8988T (cell line): ENCODE measurements at regions not wholly inside any gene's neighbourhood (a gene's known extent, or its start where the extent isn't known, plus 50 kb on each side); places are given as distances from the start of the nearest gene placed in this dataset.
"Not testable (repeated sequence)": the region's sequence is repeated elsewhere in the genome, so short reads cannot be mapped to it uniquely, and the experiment has no call there.

Experiments
- DNase-seq: peaks from one replicate; pipeline ENCODE4 v3.0.0; 2011

DNA sequence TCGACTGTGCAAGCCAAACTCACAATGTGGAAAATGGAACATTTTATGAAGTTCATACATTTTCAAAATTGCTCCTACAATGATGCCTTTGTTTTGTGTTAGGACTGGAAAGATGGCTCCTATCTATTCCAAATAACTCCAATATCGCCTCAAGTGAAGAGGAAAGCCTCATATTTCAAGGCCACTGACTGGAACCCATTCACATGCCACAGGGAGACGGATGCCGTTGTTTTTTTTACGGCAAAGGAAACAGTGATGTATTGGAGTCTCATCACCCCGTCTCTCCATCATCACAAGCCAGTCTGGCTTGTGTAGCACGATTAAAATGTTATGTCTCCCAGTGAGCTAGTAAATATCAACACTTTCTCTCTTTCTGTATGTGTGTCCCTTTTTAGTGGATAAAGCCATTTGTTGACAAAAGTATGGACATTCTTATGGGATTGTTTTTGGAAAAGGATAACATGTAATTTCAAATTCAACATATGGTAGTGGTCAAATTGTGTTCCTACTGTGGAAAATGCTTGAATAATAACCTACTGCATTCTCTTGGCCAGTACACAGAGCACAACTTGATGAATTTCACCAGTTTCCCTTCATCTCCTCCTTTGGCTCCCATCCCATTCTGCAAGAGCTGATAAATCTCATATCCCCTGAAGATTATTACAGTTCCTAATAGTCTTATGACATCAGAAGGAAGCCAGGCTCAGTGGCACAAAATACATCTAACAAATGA lies 109.5 kb upstream of the PITRM1 start:
- DNase-seq: no peak

DNA sequence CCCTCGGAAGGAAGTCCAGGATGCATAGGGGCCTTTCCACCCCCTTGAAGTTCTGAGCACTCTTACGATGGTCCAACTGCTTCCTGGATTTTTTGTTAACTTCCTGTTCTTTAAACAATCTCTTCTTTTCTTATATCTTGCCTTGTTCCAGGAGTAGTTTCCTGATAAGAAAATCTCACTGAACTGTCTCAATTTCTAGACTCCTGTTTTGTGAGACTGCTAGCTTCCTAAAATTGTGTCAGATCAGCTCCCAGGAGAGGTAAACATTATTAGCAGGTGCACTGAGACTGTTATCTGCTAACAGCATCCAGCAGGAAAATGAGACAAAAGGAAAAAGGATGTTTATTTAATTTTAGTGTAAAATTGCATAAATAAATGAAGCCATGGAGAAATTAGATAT lies 106.2 kb upstream of the PITRM1 start:
- no peak for DNase-seq

DNA sequence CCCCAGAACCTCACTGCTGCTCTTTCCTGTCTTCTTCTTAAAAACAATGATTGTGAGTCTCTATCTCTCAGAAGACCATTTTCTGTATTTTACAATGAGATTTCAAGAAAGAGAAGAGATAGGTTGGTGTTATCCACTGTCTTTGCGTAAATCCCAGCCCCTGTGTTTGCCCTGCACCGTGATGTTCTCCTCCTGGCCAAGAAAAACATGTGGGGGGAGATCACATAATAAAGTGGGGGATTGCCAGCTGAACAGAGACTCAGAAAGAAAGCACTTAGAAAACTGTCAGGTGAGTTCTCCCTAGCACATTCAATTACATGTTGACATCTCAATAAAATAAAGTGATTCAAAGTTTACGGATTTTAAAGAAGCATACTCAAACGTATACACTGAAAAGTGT lies 105.0 kb upstream of the PITRM1 start:
- no peak for DNase-seq

DNA sequence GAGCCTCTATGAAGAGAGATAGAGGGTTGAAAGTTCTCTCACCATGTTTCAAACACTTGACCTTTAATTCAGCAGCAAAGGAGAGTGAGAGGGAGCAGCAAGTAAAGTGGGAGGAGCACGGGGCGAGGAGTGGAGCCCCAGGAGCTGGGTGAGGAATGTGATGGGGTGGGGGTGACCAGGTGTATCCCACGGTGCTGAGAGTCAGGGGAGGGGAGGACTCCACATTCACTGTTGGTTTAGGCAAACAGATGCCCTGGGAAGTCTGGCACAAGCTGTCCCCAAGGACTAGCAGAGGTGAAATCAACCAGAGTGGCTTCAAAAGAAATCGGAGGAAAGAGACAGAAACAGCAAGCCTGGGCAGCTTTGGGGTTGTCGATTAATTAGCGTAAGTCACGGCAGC lies 101.8 kb upstream of the PITRM1 start:
- no peak for DNase-seq

DNA sequence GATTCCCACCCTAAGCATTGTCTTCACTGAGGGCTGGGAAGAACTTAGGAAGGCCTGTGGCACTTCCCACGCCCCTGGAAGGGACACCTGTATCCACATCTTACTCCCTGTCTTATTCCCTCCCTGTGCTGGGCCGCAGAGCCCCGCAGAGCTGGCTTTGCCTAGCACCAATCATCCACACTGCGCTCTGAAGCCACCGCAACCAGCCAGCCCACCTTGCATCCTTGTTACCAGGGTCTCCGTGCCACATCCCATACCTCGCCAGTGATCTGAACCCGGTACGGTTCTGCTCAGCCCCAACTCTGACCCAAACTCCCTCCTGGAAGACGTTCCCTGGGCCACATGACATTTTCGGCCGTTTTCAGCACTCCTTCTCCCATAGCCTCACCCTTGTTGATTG lies 101.4 kb upstream of the PITRM1 start:
- no peak for DNase-seq

DNA sequence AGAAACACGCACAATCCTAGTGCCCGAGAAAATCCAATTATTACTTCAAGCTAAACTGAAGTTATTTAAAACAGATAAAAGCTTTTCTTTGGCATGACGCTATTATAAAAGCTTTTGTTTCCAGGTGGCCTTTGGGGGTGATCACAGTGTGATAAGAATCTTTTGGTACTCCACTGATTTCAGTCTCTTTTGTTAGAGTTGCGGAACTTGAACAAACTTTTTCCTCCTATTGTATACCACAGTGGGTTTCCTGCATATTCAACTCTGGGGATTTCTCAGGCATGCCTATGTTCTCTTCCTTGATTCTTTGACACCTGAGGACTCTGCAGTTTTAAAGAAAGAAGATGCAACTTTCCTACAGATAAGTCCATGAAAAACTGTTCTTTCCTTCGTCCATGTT lies 99.7 kb upstream of the PITRM1 start:
- no peak for DNase-seq

DNA sequence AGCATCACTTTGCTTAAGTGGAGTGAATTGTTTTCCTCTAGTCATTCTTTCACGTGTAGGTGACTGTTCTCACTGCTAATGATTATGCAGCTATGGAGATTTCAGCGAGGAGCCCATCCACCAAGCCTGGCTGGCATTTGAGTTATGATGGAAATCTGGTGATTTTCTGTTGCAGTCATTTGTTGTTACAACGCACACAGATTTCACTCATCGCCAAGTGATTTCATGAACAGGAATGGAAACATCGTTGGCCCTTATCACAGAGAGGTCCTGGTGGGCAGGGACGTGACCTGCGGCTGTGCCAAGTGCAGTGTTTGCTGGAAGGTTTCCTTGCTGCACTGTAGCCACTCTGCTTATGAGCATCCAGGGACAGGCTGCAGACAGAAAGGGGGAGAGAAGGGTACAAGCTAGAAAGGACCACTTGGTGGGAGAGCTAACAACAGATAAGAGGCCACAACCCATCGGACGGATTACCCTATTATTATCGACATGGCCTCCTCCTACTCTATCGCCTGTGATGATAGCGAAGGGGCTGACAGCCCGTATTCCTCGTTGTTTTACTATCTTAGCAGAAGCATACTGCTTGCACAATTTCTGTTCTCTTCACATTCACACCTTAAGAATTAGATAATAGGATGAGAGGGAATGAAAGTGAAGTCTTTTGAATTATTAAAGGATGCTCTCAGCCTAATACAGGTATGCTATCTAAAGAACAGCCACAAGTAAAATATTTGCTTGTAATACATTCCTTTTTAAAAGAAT lies 99.0 kb upstream of the PITRM1 start:
- no peak for DNase-seq

DNA sequence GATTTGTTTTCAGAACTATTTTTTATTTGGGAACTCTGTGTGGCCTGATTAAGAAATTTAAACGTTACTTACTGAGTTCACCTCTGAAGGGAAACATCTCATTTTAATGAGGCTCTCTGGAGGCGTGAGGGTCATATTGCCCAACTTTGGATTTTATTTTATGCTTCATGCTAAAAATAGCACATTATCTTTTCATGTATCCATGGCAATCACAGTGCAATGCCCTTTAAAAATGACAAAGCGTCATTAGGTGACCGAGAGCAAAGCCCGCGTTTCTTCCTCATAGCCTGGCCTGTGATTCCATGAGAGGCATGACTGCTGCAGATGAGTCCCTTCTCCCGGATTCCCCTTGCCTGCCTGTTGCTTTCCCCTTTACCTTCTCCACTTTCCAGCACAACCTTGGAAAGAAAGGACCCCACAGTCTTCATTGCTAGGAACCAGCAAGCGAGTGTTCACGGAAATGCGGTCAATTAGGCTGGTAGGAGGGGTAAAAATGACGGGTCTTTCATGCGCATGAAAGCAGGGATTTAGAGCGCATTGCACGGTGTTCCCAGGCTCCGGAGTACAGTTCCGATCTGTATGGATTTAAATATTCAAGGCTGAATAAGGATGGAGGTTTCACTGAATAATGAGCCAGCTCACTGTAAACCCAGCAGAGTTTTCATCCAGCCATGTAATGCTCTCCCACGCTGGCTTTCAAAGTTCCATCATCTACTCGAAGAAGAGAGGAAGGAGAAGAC lies 98.2 kb upstream of the PITRM1 start:
- DNase-seq: no peak

DNA sequence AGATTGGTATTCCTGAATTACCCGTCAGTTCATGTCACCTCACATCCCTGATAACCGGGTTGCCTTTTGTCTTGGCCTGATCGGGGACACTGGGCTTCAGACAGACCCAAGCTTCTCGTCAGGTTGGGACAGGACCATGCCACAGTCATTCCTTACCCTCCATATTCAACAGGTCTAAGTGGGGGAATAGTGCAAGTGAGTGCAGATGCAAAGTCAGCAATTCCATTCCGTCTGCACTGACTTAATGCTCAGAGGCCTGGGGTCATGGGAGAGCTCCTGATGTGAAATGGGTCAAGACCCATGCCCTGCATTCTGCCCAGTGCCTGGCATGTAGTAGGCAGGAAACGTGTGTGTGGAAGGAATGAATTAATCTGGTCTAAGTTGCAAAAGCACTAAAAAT lies 95.4 kb upstream of the PITRM1 start:
- DNase-seq: no peak

DNA sequence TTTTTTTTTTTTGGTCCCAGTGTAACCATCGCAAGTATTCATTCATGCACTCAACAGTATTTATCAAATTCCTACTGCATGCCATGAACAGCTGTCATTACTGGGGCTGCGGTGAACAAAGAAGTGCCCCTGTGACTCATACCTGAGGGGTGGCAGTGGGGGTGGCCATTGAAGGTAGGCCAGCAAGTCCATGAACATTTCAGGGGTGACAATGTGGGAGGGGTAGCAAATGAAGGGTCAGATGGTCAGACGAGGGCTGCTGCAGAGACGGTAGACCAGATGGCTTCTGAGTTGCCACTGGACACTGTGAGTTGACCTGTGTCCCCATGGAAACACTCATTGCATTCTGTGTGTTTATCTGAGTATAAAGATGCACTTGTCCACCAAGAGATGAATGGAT lies 92.5 kb upstream of the PITRM1 start:
- no peak for DNase-seq

DNA sequence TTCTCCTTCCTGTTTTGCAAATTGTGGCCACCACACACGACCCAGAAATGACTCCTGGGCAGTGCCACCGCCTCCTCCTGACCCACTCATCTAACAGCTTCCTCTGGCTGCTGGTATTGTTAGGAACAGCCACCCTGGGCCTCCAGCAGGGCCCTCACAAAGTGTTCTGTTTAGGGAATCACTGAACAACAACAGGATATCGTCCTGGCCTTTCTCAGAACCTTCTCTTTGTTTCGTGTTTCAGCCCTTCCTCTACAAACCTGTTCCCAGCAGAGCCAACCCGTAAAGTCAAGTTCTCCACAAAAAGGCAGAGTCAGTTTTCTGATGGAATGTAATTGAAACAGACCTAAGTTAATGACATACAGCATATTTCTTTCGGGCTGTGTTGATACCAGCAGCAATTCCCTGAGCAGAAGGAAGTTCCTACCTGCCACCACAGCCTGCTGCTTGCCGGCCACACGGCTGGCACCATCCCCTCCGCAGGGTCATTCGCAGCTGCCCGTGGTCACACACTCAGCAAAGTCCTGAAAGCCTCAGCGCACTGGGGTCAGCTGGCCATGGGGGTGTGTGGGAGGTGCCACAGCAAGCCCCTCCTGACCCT lies 91.7 kb upstream of the PITRM1 start:
- no peak for DNase-seq

DNA sequence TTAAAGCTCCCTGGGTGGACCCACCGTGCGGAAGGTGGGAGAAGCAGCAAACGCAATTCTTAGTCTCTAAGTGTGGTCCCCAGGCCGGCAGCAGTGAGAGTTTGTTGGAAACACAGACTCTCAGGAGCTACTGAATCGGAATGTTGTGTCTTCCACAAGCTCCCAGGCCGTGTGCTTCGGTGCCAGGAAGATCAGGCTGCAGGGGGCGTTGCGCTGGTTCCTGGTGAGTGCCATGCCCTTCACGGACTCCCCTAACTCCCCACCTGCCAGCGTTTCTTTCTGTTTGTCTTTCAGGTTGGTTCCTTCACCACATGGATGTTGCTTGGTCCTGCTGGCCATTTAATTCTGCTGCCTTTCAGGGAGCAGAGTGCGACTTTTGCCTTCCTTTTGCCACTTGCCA lies 91.2 kb upstream of the PITRM1 start:
- DNase-seq: no peak

DNA sequence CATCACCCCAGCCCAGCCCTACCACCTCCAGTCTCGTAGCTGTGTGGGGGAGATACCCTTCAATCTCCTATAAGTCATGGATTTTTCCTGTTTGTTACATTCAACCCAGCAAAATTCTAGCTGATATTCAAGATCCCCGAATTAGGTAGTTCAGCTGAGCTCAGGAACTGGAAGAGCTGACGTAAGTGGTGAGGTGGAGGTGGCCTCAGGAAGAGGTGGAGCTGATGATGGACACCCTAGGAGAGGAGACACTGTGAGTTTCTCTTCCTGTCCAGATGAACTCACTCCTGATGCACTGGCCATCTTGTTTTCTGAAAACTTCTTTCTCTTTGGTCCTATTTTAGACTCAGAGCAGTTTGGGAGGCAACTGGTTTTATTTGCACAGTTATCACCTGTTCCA lies 90.5 kb upstream of the PITRM1 start:
- DNase-seq: no peak

DNA sequence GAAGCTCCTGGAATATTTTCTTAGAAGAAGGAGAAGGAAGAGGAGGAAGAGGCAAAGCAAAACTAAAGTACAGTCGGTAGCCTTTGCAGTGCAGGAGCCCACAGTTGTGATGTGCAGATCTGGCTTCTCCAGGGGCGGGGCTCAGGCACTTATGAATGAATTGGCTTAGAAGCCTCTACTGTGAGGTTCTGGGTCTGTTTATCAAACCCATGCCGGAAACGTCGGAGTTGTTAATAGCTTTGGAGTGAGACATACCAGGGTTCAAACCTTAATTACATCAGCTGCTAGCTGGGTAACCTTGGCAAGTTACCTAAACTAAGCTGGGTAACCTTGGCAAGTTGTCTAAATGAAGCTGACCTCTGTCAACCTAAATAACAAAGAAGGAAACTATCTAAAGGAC lies 89.3 kb upstream of the PITRM1 start:
- DNase-seq: no peak

DNA sequence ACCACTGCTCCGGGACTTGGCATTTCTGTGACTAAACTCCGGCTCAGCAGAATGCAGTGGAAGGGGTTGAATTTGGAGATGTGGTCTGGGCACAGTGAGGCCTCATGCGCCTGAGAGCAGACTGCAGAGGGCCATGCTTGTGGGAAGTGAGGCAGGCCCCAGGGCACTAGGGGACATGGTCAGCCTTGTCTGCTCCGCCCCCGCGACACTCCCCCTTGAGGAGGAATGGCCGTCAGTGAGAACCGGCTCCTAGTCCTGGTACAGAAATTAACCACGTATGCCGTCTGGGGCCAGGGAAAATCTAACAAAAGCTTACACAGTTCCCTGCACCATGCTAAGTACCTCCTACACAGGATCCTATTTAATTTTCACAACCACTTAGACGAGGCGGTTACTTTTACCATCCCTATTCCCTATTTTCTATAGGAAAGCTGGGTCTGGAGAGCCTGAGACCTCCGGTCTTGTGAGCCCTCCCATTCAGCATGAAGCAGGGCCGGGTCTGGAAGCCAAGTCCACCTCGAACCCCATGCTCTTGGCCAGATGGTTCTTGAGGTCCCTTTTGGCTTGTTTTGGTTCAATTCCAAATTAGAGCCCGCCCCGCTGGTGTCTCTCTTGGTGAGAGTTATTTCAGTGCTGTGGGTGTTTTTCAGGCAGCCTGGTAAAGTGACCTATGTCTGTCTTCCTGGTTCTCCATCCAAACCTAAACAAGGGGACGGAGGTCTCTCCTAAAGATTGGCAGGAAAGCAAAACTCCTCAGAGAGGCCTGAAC lies 87.7 kb upstream of the PITRM1 start:
- no peak for DNase-seq

DNA sequence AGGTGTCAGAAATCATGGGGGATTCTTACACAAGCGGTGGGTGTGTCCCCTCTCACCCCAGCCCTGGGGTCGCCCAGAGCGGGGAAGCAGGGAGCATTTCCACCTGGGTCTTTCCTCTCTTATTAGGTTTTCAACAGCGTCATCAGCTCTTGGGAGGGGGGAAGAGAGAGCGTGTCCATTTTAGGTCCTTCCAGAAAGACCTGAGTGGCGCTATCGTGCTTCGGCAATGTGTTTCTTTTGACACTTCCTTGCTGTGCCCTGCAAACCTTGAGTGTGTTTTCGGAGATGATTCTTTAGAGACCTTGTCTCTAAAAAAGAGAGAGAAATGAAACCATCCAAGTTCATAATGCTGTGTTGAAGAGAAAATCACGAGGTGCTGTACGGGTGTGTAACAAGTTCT lies 86.9 kb upstream of the PITRM1 start:
- DNase-seq: no peak

DNA sequence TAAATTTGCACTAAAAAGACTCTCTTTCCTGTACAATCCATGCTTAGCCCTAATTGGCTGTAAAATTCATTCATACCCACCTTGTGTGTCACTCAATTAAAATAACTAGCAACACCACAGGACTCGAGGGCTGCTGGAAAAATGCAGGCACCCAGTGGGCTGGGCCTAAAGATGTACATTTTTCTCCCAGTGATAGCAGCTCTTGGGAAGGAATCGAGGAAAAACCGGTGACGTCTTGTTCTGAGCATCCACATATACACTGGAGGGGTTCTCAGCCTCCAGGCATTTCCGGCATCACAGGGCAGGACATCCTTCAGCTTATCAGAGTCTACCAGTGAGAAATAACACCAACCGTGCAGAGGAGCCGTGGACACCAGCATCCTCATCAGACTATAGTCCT lies 85.8 kb upstream of the PITRM1 start:
- no peak for DNase-seq

DNA sequence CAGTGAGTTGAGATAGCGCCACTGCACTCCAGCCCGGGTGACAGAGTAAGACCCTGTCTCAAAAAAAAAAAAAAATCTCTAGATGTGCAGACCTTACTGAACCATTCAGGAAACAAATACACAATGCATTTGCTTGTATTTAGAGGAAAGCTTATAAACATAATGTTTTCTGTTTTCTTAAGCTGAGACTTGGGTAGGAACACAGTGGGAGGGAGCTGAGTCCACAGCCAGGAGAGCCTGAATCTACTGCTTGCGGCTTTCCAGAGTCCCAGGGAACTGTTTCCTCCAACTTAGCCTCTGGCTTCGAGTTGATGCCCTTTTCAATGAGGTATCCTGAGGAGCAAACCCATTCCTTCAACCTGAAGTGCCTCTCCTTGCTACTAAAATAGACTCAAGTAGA lies 83.0 kb upstream of the PITRM1 start:
- no peak for DNase-seq

DNA sequence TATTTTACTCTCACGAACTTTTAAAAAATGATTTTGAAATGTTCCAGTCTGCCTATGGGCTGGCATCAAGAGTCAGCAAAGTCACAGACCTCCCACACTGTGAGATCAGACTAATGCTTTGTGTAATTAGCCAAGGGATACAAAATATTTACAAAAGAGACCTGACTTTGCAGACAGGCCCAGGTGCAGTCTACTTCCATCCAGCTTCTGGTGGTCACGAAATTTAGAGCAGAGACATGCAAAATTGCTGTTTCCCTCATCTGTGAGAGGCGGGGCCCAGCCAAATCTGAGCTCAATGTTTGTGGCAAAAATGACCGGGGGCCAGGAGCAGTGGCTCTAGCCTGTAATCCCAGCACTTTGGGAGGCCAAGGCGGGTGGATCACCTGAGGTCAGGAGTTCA lies 82.5 kb upstream of the PITRM1 start:
- DNase-seq: no peak

DNA sequence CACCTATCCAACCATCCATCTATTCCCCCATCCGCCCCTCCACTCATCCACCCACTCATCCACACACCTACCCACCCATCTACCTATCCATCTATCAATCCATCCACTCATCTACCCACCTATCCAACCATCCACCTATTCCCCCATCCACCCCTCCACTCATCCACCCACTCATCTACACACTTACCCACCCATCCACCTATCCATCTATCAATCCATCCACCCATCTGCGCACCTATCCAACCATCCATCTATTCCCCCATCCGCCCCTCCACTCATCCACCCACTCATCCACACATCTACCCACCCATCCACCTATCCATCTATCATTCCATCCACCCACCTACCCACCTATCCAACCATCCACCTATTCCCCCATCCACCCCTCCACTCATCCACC lies 81.4 kb upstream of the PITRM1 start:
- not testable (repeated sequence) for DNase-seq

DNA sequence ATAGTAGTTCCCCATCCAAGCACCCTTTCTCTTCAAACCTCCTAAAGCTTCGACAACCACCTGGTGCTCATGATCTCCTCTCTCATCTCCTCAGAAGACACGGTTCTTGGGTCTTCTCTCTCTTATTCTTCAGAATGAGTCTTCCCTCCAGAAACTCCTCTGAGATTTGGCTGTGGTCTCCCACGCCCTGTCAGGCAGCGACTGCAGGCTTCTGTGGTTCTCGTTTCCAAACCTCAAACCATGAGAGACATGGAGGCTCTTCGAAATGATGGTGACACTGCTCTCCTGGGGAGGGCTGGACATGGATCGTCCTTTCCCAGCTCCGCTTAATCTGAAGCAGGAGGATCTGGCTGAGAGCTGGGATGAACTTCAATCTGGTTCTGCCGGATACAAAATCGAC lies 78.6 kb upstream of the PITRM1 start:
- no peak for DNase-seq

DNA sequence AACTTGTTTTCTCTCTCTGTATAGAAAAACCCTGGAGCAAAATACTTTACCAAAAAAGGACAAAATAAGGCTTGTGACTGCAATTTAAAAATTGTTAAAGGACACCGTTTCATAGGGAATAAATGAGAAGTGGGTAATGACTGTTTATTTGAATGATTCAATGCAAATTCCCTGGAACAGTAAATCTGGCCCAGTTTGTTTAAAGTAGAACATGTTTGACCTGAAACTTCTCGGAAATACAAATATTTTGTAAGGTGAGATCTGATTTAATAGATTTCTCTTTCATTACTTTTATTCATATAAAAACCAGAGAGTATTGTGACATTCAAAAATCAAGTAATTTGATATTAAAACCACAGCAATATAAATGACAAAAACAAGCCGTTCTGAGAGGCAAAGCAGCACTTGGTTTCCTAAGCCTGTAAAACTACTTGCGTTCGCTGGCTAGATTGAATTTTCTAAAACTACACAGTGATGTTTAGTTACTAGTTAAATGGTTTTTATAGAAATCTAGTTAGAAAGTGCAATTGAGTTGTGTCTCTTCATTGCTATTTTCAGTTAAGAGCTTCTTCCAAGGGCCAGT lies 76.8 kb upstream of the PITRM1 start:
- DNase-seq: no peak
